Osteoblast (primary cell): ENCODE measurements at regions not wholly inside any gene's neighbourhood (a gene's known extent, or its start where the extent isn't known, plus 50 kb on each side); places are given as distances from the start of the nearest gene placed in this dataset.

ENCODE experiments used
- DNase-seq: peaks from one replicate; pipeline ENCODE4 v3.0.0; 2011; ENCODE audit warnings: low spot score, mixed read lengths; ENCODE audit not compliant: insufficient read length; ENCODE audit errors: missing footprints
- H2AFZ ChIP-seq: 2 replicates; pipeline ENCODE4 v1.6.0; 2011; ENCODE audit warnings: mild to moderate bottlenecking, low read length
- H3K27ac ChIP-seq: 2 replicates; pipeline ENCODE4 v1.5.1; 2011; ENCODE audit warnings: mild to moderate bottlenecking, low read depth, low read length, moderate library complexity
- H3K27me3 ChIP-seq: 2 replicates; pipeline ENCODE4 v1.6.0; 2012; ENCODE audit warnings: mild to moderate bottlenecking, control low read depth, inconsistent platforms, low read length, moderate library complexity; ENCODE audit not compliant: insufficient read depth
- H3K36me3 ChIP-seq: 2 replicates; pipeline ENCODE4 v1.5.1; 2011; ENCODE audit warnings: mild to moderate bottlenecking, low read length, control low read depth, moderate library complexity; ENCODE audit not compliant: insufficient read depth
- H3K4me1 ChIP-seq: 2 replicates; pipeline ENCODE4 v1.5.1; 2011; ENCODE audit warnings: mild to moderate bottlenecking, low read length, control low read depth, moderate library complexity; ENCODE audit not compliant: insufficient read depth
- H3K4me2 ChIP-seq: 2 replicates; pipeline ENCODE4 v1.6.0; 2011; ENCODE audit warnings: mild to moderate bottlenecking, low read length; ENCODE audit not compliant: insufficient read depth
- H3K4me3 ChIP-seq: fragments of 200-600 bp; sonication (generic); 3 replicates; pipeline ENCODE4 v1.5.1; 2012; ENCODE audit warnings: mild to moderate bottlenecking, low read length, inconsistent platforms; ENCODE audit not compliant: insufficient read depth
- H3K79me2 ChIP-seq: 2 replicates; pipeline ENCODE4 v1.6.0; 2012; ENCODE audit warnings: mild to moderate bottlenecking, low read length, control low read depth, inconsistent platforms; ENCODE audit not compliant: insufficient read depth
- H3K9me3 ChIP-seq: 2 replicates; pipeline ENCODE4 v1.5.1; 2011; ENCODE audit warnings: low read depth, low read length, control low read depth
- H4K20me1 ChIP-seq: 2 replicates; pipeline ENCODE4 v1.6.0; 2012; ENCODE audit warnings: mild to moderate bottlenecking, low read length, control low read depth; ENCODE audit not compliant: insufficient read depth
- TF ChIP-seq, protein P1 (sequence below): IDR thresholded peaks from 2 replicates; pipeline ENCODE4 v1.5.1; 2011; ENCODE audit warnings: mild to moderate bottlenecking, low read depth, low read length, moderate library complexity; ENCODE audit errors: extremely low read depth

DNA sequence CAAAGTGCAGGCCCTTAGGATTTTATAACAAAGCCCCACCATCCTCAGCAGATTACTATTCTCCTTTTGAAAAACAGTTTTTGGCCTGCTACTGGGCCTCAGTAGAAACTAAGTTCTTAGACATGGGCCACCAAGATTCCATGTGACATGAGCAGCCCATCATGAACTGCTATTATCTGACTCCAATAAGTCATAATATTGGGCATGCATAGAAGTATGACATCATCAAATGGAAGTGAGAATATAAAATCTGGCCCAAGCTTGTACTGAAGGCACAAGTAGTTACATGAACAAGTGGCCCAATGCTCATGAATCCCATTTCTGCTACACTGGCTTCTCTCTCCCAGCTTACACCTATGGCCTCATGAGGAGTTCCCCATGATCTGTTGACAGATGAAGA lies 404.8 kb downstream of the EPHA5 start:
- Histone ChIP-seq H4K20me1 (no peaks in the 10 kb centered on the region), H3K4me2 (no peak overlapping the region), H3K79me2 (no peaks in the 10 kb centered on the region), H3K36me3 (no peaks in the 10 kb centered on the region), H2AFZ (no peak overlapping the region), H3K9me3 (no peaks in the 10 kb centered on the region), H3K4me1 (no peaks in the 10 kb centered on the region), H3K27me3 (no peaks in the 10 kb centered on the region), H3K27ac (no peak overlapping the region), H3K4me3 (no peak overlapping the region)
- TF ChIP-seq, protein P1, sequence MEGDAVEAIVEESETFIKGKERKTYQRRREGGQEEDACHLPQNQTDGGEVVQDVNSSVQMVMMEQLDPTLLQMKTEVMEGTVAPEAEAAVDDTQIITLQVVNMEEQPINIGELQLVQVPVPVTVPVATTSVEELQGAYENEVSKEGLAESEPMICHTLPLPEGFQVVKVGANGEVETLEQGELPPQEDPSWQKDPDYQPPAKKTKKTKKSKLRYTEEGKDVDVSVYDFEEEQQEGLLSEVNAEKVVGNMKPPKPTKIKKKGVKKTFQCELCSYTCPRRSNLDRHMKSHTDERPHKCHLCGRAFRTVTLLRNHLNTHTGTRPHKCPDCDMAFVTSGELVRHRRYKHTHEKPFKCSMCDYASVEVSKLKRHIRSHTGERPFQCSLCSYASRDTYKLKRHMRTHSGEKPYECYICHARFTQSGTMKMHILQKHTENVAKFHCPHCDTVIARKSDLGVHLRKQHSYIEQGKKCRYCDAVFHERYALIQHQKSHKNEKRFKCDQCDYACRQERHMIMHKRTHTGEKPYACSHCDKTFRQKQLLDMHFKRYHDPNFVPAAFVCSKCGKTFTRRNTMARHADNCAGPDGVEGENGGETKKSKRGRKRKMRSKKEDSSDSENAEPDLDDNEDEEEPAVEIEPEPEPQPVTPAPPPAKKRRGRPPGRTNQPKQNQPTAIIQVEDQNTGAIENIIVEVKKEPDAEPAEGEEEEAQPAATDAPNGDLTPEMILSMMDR: no peak
- no peak for DNase-seq

DNA sequence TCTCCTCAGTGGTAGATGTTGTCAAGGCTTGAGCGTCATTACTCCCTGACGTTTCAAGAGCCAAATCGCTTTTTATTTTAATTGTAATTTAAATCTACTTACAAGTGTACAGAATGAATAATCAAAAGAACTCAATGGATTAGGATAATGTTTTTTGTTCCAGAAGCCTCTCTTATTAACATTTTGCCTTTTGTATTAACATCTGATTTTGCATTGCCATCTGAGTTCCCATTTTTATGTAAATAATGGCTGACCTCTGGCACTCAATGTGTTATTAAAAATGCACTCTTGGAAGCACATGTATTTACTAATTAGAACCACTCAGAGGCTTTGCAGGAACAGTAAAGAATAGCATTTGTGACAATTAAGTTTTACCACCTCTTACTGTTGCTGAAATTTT lies 411.0 kb downstream of the EPHA5 start:
- H3K79me2 ChIP-seq: no peaks in the 10 kb centered on the region
- TF ChIP-seq, protein P1: no peak
- H3K27me3 ChIP-seq: no peaks in the 10 kb centered on the region
- no peaks in the 10 kb centered on the region for H4K20me1 ChIP-seq
- H3K4me2 ChIP-seq: no peak overlapping the region
- H3K27ac ChIP-seq: no peak overlapping the region
- H3K9me3 ChIP-seq: no peaks in the 10 kb centered on the region
- no peak overlapping the region for H2AFZ ChIP-seq
- H3K4me3 ChIP-seq: no peak overlapping the region
- no peaks in the 10 kb centered on the region for H3K4me1 ChIP-seq
- no peak for DNase-seq
- H3K36me3 ChIP-seq: no peaks in the 10 kb centered on the region

DNA sequence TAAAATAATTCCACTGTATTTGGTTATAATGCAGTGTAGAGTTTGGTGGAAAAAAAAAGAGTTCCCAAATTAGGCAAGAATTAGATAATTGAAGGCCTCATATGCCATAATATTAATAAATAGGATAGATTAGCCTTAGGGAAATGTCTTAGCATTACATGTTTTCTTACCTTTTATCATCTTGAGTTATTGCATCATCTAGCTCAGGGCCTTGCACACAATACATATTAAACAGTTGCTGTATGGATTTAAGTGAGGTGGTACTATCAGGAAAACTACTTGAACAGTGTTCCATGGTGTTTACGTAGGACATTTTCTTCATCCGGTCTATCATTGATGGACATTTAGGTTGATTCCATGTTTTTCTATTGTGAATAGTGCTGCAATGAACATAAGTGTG lies 419.4 kb downstream of the EPHA5 start:
- Histone ChIP-seq H2AFZ (no peak overlapping the region), H3K36me3 (no peaks in the 10 kb centered on the region), H3K9me3 (no peaks in the 10 kb centered on the region), H3K4me2 (no peak overlapping the region), H3K27ac (no peak overlapping the region), H3K27me3 (no peaks in the 10 kb centered on the region), H3K4me1 (no peaks in the 10 kb centered on the region), H4K20me1 (no peaks in the 10 kb centered on the region), H3K79me2 (no peaks in the 10 kb centered on the region), H3K4me3 (no peak overlapping the region)
- TF ChIP-seq, protein P1: no peak
- no peak for DNase-seq

DNA sequence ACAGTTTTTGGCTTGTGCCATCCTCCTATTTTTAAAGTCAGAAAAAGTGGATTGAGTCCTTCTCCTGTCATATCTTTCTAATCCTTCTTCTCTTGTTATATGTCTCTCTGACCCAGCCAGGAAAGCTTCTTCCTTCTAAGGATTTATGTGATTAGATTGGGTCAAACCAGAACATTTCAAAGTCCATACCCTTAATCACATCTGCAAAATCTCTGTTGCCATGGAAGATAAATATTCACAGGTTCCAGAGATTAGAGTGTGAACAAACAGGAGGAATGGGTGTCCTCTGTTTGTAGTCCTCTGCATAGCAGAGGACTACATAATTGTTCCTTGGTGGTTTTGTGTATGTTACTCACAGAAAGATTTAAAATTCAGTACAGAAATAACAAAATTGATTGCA lies 421.2 kb downstream of the EPHA5 start:
- no peak overlapping the region for H3K4me3 ChIP-seq
- no peaks in the 10 kb centered on the region for H3K27me3 ChIP-seq
- DNase-seq: no peak
- no peak overlapping the region for H3K4me2 ChIP-seq
- H3K79me2 ChIP-seq: no peaks in the 10 kb centered on the region
- H3K27ac ChIP-seq: no peak overlapping the region
- no peaks in the 10 kb centered on the region for H3K4me1 ChIP-seq
- H4K20me1 ChIP-seq: no peaks in the 10 kb centered on the region
- TF ChIP-seq, protein P1: no peak
- no peaks in the 10 kb centered on the region for H3K36me3 ChIP-seq
- H2AFZ ChIP-seq: no peak overlapping the region
- no peaks in the 10 kb centered on the region for H3K9me3 ChIP-seq
